HG03565 (cell line): ENCODE measurements at regions not wholly inside any gene's neighbourhood (a gene's known extent, or its start where the extent isn't known, plus 50 kb on each side); places are given as distances from the start of the nearest gene placed in this dataset.

ENCODE experiments used
- ATAC-seq: cut with Tn5 transposase; IDR thresholded peaks from one replicate; pipeline ENCODE4 v1.9.1; 2021; ENCODE audit warnings: mild to moderate bottlenecking, moderate library complexity; ENCODE audit not compliant: unreplicated experiment

DNA sequence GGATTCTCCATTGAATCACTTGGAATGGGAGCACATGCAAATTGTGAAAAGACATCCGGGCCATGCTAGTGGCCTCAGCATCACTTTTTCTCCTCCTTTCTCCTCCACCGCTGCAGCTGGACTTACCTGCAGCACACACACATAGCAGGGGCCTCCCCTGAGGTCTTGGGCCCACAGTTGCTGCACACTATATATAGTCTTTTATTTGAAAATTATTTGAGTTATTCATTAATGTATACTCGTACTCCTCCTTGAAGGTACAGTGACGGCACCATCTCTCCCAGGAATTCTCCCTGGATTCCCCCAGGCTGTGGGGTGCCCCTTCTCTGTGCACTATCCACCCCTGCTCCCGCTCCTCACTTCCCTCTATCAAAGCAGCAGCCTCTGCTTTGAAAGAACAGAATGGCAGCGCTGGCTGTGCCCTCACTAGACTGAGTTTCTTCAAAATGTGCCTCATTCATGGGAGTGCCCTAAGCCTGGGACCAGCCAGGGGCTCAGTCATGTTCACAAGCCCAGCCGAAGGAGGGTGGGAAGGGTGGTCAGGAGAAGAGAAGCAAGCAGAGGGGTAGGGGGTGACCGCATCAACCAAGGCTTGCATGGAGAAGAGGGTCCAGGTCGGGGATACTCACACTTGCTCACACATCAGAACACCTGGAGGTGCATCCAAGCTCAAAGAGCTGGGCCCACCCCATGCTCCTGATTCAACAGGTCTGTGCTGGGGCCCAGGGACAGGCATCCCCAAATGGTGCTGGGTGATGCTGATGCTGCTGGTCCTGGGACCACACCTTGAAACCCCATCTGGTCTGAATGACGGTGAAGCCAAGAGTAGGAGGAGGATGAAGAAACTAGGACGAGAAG lies 156.2 kb upstream of the ZMIZ1 start:
- ATAC-seq: no peak

DNA sequence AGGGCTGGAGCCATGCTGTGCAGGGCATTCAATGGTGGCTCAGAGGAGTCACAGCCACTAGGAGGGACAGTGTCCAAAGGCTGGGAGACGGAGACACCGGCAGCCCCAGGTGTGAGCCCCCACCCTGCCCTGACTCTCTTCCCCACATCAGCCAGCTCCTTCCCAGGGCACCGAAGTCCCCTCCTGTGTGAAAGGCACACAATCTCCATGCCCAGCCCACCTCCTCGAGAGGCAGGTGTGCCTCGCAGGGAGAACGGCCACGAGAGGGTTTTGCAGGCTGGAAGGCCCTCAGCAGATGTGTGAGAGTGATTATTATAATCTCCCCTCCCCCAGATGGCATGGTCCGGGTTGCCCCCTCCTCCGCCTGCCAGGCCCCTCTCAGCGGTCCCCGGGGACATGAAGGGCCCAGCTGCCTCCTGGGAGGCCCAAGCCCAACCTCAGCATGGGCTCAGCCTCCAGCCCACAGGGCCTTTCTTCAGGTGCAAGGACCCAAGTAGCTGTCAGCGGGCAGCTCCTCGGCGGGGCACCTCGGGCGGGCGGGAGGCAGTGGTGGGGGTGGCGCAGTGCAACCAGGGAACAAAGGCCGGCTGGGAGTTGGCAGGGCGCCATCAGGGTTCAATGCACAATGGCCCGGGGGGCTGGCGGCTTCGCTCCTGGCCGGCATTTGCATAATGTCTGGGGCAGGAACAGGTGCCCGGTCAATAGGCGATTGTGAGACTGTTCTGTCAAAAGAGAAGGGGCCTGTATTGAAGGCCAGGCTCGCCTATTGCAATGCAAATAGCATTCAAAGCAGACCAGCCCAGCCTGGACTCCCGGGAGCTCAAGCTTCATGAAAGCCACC lies 155.3 kb upstream of the ZMIZ1 start:
- ATAC-seq: no peak

DNA sequence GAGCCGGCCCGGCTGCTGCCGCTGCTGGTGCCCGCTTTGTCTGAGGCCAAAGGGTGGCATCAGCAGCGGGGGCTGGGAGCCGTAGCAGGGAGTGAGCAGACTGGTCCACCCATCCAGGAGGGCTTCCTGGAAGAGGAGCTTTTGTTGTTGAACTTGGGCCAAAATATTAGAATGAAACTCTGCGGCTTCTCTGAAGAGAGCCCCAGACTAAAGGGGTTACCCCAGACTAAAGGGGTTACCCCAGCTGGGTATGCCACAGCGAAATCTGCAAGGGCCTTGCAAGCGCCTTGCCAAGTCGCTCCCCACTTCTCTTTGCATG lies 154.7 kb upstream of the ZMIZ1 start:
- ATAC-seq: no peak

GRCh38 chr10:78914502-78915189 lies 154.1 kb upstream of the ZMIZ1 start:
- no peak for ATAC-seq

- no peak for ATAC-seq
These were observed 153.6 kb upstream of the ZMIZ1 start for GRCh38 chr10:78915190-78915518.

GRCh38 chr10:78916227-78916626 lies 152.5 kb upstream of the ZMIZ1 start:
- no peak for ATAC-seq

DNA sequence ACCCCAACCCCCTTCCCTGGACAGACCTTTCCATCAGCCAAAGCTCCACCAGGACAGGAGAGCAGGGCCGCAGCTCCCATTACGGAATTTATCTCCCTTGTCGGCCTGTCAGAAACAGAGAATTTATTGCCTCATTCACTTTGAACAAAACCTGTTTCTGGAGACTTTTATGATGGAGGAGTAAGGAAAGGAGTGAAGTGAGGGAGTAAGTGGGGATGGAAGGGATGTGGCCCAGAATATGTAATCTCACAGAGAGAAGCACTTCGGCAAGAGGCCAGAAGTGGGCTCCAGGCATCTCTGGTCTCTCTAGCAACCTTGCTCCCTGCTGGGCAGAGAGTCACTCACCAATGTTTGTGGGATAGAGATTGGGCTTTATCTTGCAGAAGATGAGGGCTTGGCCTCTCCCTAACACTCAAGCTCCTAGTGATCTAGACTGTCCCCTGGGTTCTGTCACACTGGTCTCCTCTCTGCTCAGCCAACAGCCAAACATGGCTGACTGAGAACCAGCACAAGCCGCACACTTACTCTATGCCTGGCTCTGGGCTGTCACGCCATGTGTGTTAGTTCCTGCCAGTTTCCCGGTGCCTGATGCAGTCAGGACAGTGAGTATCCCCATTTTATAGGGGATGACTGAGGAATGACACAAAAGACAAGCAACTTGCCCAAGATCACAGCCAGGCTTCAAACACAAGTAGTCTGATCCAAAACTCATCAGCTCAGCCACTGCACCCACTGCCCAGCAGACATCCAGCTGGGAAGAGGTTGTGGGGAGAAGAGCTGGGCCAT lies 149.4 kb upstream of the ZMIZ1 start:
- ATAC-seq: no peak

DNA sequence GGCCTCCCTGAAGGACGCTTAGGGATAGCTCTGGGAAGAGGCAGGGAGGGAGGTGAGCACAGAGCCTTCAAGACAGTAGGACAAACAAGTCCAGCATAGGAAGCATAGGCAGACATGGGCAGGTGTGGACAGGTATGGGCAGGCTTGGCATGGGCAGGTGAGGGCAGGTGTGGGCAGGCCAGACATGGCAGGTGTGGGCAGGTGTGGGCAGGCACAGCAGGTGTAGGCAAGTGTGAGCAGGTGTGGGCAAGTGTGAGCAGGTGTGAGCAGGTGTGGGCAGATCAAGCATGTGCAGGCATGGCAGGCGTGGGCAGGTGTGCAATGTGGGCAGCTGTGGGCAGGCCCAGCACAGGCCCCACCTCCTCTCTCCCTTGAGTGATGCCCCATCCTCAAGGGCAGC lies 148.8 kb upstream of the ZMIZ1 start:
- ATAC-seq: no peak

DNA sequence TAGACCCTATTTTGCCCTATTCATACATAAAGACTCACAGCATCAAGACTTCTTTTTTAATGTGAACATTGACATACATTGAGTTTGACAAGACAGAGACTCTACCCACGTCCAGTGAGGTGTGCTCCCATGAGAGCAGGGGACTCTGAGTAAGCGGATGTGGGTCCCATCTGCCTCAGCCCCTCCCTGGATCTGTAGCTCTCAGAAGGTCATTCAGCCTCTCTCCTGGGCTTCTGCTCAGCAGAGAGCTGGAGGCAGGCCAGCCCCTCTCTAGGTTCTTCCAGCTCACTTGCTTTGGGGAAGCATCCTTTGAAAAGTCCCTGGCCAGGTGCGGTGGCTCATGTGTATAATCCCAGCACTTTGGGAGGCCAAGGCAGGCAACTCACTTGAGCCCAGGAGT lies 146.9 kb upstream of the ZMIZ1 start:
- no peak for ATAC-seq

- no peak for ATAC-seq
These were observed 145.0 kb upstream of the ZMIZ1 start for GRCh38 chr10:78923647-78924318.

GRCh38 chr10:78924319-78925003 lies 144.3 kb upstream of the ZMIZ1 start:
- ATAC-seq: no peak

DNA sequence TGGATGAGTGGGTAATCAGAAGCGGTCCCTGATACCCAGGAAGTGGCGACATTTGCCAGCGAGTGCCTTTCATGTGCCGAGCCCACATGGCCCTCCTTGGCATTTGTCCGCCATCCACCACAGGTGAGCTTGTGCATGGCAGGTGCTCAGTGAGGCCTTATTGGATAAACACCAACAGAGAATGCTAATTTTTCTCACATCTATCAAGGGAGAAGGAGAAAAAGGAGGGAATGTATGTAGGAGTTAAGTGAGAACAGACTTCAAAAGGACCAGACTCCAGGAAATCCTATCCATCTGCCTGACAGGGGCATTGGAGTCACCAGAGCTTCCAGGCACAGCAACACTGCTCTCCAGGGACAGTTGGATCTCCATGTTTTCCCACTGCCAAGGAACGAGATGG lies 143.5 kb upstream of the ZMIZ1 start:
- ATAC-seq: no peak

DNA sequence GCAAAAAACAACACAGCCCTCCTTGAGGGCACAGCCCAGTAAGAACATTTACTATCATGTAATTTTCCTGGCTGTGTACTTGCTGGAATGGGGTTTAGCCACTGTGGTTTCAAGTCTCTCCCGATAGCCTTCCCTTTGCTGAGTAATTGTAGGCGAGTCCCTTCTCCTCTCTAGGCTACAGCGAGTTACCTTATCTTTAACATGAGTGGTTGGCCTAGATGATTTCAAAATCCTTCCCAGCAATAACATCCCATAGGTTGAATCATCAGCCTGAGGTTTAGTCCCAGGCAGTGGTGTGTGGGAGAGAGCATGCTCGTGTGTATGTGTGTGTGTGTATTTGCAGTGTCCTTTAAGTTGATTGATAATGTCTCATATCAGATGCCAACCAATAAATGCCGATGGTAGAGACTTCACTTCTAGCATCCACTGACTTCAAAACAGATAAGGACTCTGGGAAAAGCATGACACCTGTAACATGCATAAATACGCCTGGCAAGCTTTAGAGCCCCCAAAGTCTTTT lies 142.9 kb upstream of the ZMIZ1 start:
- no peak for ATAC-seq

DNA sequence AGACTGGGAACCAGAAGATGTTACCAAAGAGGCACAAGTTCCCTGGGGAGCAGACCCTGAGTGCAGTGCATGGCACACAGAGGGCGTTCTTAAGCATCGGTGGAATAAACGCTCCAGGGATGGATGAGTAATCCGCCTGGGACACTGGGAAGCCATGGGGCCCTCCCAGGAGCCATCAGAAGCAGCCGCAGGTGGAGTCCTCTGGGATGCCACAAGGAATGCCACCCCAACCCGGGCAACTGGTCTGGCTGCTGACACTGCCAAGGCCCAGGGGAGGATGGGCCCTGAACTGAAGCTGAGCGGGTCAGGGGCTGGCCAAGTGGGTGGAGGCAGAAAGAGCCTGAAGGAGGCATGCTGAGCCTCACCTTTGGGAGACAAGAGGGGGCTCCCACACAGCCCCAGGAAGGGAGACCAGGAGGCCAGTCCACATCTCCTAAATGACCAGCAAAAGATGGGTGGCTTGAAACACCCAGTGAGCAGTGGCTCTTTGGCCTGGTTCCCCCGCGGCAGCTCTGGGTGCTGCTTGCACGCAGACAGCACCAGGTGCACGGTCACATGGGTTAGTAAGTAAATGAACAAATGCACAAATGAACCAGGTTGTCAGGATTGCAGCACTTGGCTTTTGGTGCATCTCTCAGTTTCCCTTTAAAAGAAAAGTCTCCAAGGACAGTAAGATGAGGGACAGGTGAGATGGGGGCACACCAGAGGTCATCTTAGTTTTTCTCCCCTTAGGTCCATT lies 141.3 kb upstream of the ZMIZ1 start:
- ATAC-seq: no peak

- no peak for ATAC-seq
These were observed 140.4 kb upstream of the ZMIZ1 start for GRCh38 chr10:78928330-78928729.

GRCh38 chr10:78929541-78929940 lies 139.2 kb upstream of the ZMIZ1 start:
- no peak for ATAC-seq

GRCh38 chr10:78931321-78932053 lies 137.3 kb upstream of the ZMIZ1 start:
- no peak for ATAC-seq

DNA sequence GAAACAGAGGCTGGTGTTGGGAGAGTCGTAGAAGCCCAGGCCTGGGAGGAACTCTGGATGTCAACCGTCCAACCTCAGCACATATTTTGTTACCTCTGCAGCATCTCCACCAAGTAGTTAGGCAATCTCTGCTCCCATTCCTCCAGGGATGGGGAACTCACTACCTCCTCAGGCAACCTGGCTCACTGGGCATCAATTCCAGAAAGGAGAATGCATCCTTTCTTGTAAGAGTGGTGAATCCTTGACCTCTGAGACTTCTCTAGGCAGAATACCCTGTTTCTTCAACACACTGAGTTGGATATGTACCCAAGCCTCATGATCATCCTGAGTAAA lies 136.7 kb upstream of the ZMIZ1 start:
- ATAC-seq: no peak
